H1 (cell line): ENCODE measurements at regions not wholly inside any gene's neighbourhood (a gene's known extent, or its start where the extent isn't known, plus 50 kb on each side); places are given as distances from the start of the nearest gene placed in this dataset.

ENCODE experiments used
- CTCF ChIA-PET: fragments of 300-600 bp; sonication (Branson Sonifier 250); formaldehyde crosslinking; loops from one replicate; lab custom pipeline; 2021; ENCODE audit not compliant: partially characterized antibody; lab: Charles Lee
- POLR2A ChIA-PET: fragments of 300-600 bp; sonication (Branson Sonifier 250); formaldehyde crosslinking; loops from one replicate; lab custom pipeline; 2021; ENCODE audit warnings: inconsistent platforms; ENCODE audit not compliant: partially characterized antibody; lab: Charles Lee
- DNase-seq, 2 experiments: peaks; one replicate each; pipeline versions ENCODE4 v3.0.0 to v3.0.0-alpha.2; 2010 to 2022; ENCODE audit warnings: low spot score in 2 of 2, low read depth in 1 of 2, mixed read lengths in 1 of 2
- FAIRE-seq: peaks from 2 replicates; lab custom pipeline; 2011; peaks lifted over from hg19 to GRCh38; lab: Jason Lieb, UNC
- H2AFZ ChIP-seq: 2 replicates; pipeline ENCODE4 v1.8.1; 2012; ENCODE audit warnings: low read length, inconsistent platforms
- H2AK5ac ChIP-seq: 2 replicates; pipeline ENCODE4 v1.6.1; 2013; ENCODE audit warnings: low read depth, low read length
- H2BK120ac ChIP-seq: replicated peaks from 2 replicates; pipeline ENCODE3; 2013; ENCODE audit warnings: low read depth, low read length, inconsistent platforms
- H2BK12ac ChIP-seq: 2 replicates; pipeline ENCODE4 v1.6.1; 2013; ENCODE audit warnings: low read depth, low read length
- H2BK15ac ChIP-seq: 2 replicates; pipeline ENCODE4 v1.6.1; 2013; ENCODE audit warnings: low read length
- H2BK20ac ChIP-seq: 2 replicates; pipeline ENCODE4 v1.6.1; 2013; ENCODE audit warnings: low read length
- H2BK5ac ChIP-seq: 2 replicates; pipeline ENCODE4 v1.6.1; 2013; ENCODE audit warnings: low read depth, low read length
- H3K14ac ChIP-seq: 2 replicates; pipeline ENCODE4 v1.6.1; 2013; ENCODE audit warnings: inconsistent platforms; ENCODE audit not compliant: insufficient read length
- H3K18ac ChIP-seq: 2 replicates; pipeline ENCODE4 v1.6.1; 2013; ENCODE audit warnings: low read length; ENCODE audit errors: extremely low read depth
- H3K23ac ChIP-seq: 2 replicates; pipeline ENCODE4 v1.6.1; 2013; ENCODE audit warnings: inconsistent platforms; ENCODE audit not compliant: insufficient read length
- H3K23me2 ChIP-seq: 2 replicates; pipeline ENCODE4 v1.6.1; 2013; ENCODE audit warnings: low read depth, low read length
- H3K27ac ChIP-seq: 2 replicates; pipeline ENCODE4 v1.6.1; 2011; ENCODE audit warnings: low read depth, low read length, inconsistent platforms
- H3K27me3 ChIP-seq, 4 experiments: replicated peaks in 1 of 4; 1 replicate in 1 of 4; 2 replicates in 3 of 4; pipeline versions ENCODE4 v1.6.1 to v1.8.1; 2011 to 2013; ENCODE audit warnings: low read length in 3 of 4, mild to moderate bottlenecking in 3 of 4, inconsistent platforms in 2 of 4, mixed read lengths in 2 of 4, moderate library complexity in 1 of 4; ENCODE audit not compliant: control insufficient read depth in 3 of 4, insufficient read depth in 3 of 4; ENCODE audit errors: extremely low read depth in 1 of 4
- H3K36me3 ChIP-seq, 4 experiments: 2 replicates each; pipeline versions ENCODE4 v1.6.1 to v1.8.1; 2011 to 2013; ENCODE audit warnings: mild to moderate bottlenecking in 4 of 4, low read length in 3 of 4, moderate library complexity in 2 of 4, control low read depth in 1 of 4, inconsistent platforms in 1 of 4; ENCODE audit not compliant: insufficient read depth in 4 of 4, control insufficient read depth in 2 of 4
- H3K4ac ChIP-seq: replicated peaks from 2 replicates; pipeline ENCODE3; 2013; ENCODE audit warnings: low read length, low read depth, mixed read lengths, inconsistent platforms; ENCODE audit not compliant: insufficient read length
- H3K4me1 ChIP-seq, 4 experiments: replicated peaks in 1 of 4; 1 replicate in 1 of 4; 2 replicates in 3 of 4; pipeline versions ENCODE4 v1.6.1 to v1.8.1; 2011 to 2013; ENCODE audit warnings: low read length in 3 of 4, inconsistent platforms in 2 of 4, mixed read lengths in 1 of 4; ENCODE audit not compliant: insufficient read depth in 4 of 4, control insufficient read depth in 3 of 4
- H3K4me2 ChIP-seq, 2 experiments: 2 replicates each; pipeline versions ENCODE4 v1.6.1 to v1.8.1; 2011 to 2013; ENCODE audit warnings: low read depth in 2 of 2, low read length in 2 of 2, control low read depth in 1 of 2, inconsistent platforms in 1 of 2, mild to moderate bottlenecking in 1 of 2; ENCODE audit not compliant: insufficient read depth in 1 of 2
- H3K4me3 ChIP-seq, 4 experiments: fragments of 200-600, 300-600 bp in 1 of 4; sonication (generic), shearing (Covaris generic), sonication (Bioruptor Twin) in 1 of 4; 2 replicates each; pipeline versions ENCODE4 v1.5.1 to v1.8.1; 2011 to 2016; ENCODE audit warnings: low read length in 4 of 4, low read depth in 3 of 4, control low read depth in 2 of 4, inconsistent platforms in 2 of 4, mild to moderate bottlenecking in 2 of 4, mixed read lengths in 1 of 4, moderate library complexity in 1 of 4; ENCODE audit not compliant: insufficient read depth in 2 of 4; ENCODE audit errors: extremely low read depth in 1 of 4
- H3K56ac ChIP-seq: replicated peaks from 2 replicates; pipeline ENCODE3; 2013; ENCODE audit warnings: low read depth, mild to moderate bottlenecking, mixed read lengths, low read length, inconsistent platforms; ENCODE audit not compliant: insufficient read length
- H3K79me1 ChIP-seq: 2 replicates; pipeline ENCODE4 v1.6.1; 2013; ENCODE audit warnings: low read depth, low read length, control low read depth
- H3K79me2 ChIP-seq, 2 experiments: 2 replicates each; pipeline versions ENCODE4 v1.6.1 to v1.8.1; 2012 to 2013; ENCODE audit warnings: low read length in 2 of 2, mild to moderate bottlenecking in 2 of 2, inconsistent platforms in 1 of 2; ENCODE audit not compliant: insufficient read depth in 2 of 2, control insufficient read depth in 1 of 2
- H3K9ac ChIP-seq, 4 experiments: replicated peaks in 1 of 4; 1 replicate in 1 of 4; 2 replicates in 3 of 4; pipeline versions ENCODE4 v1.6.1 to v1.8.1; 2011 to 2013; ENCODE audit warnings: low read depth in 3 of 4, low read length in 3 of 4, control low read depth in 2 of 4, mild to moderate bottlenecking in 2 of 4, moderate library complexity in 2 of 4, inconsistent platforms in 1 of 4; ENCODE audit errors: extremely low read depth in 1 of 4
- H3K9me3 ChIP-seq, 2 experiments: 2 replicates each; pipeline versions ENCODE4 v1.6.1 to v1.8.1; 2012 to 2013; ENCODE audit warnings: mild to moderate bottlenecking in 2 of 2, moderate library complexity in 2 of 2, control low read depth in 1 of 2, inconsistent platforms in 1 of 2, low read depth in 1 of 2, low read length in 1 of 2, mixed read lengths in 1 of 2; ENCODE audit not compliant: insufficient read depth in 2 of 2
- H4K20me1 ChIP-seq, 2 experiments: replicated peaks in 1 of 2; 2 replicates each; pipeline versions ENCODE3 to v1.8.1; 2011 to 2013; ENCODE audit warnings: inconsistent platforms in 2 of 2, low read length in 2 of 2, mild to moderate bottlenecking in 1 of 2; ENCODE audit not compliant: insufficient read depth in 2 of 2, control insufficient read depth in 1 of 2
- H4K5ac ChIP-seq: 2 replicates; pipeline ENCODE4 v1.6.1; 2013; ENCODE audit warnings: low read length, low read depth, mixed read lengths, inconsistent platforms; ENCODE audit not compliant: insufficient read length
- H4K8ac ChIP-seq: 2 replicates; pipeline ENCODE4 v1.8.0; 2013; ENCODE audit warnings: mild to moderate bottlenecking, moderate library complexity, low read length, inconsistent platforms; ENCODE audit not compliant: insufficient read depth; ENCODE audit errors: extremely low read depth
- H4K91ac ChIP-seq: replicated peaks from 2 replicates; pipeline ENCODE3; 2013; ENCODE audit warnings: low read length, mixed read lengths, inconsistent platforms; ENCODE audit not compliant: insufficient read length
- CHD1 ChIP-seq: IDR thresholded peaks from 2 replicates; pipeline ENCODE4 v1.6.1; 2012; ENCODE audit warnings: low read depth, low read length, improper control_type of control experiment
- EZH2 ChIP-seq: fragments of 200-600 bp; sonication (generic); IDR thresholded peaks from 2 replicates; pipeline ENCODE4 v1.7.1; 2012; ENCODE audit warnings: low read depth, mild to moderate bottlenecking, moderate library complexity, low read length, inconsistent platforms; ENCODE audit not compliant: severe bottlenecking
- JUND ChIP-seq: IDR thresholded peaks from 2 replicates; pipeline ENCODE4 v1.6.1; 2011; ENCODE audit warnings: mild to moderate bottlenecking, improper control_type of control experiment, low read length
- KDM4A ChIP-seq: IDR thresholded peaks from one replicate; pipeline ENCODE4 v1.7.1; 2012; ENCODE audit warnings: low read depth, mild to moderate bottlenecking, moderate library complexity, low read length, inconsistent platforms; ENCODE audit not compliant: severe bottlenecking
- RXRA ChIP-seq: IDR thresholded peaks from 2 replicates; pipeline ENCODE4 v1.6.1; 2011; ENCODE audit warnings: low read depth, mild to moderate bottlenecking, low read length, moderate library complexity; ENCODE audit not compliant: insufficient read depth
- SUZ12 ChIP-seq: fragments of 200-600 bp; sonication (generic); IDR thresholded peaks from 2 replicates; pipeline ENCODE4 v1.6.1; 2012; ENCODE audit warnings: mild to moderate bottlenecking, inconsistent platforms, low read length, moderate library complexity, mixed read lengths
- YY1 ChIP-seq: IDR thresholded peaks from 2 replicates; pipeline ENCODE4 v1.6.1; 2011; ENCODE audit warnings: low read depth, mild to moderate bottlenecking, low read length
- WGBS, 2 experiments: shearing (Covaris generic) in 1 of 2; methylation state at CpG; one replicate each; pipeline versions ENCODE4 v1.1.6 to v1.1.7; 2013 to 2015; ENCODE audit warnings: low lambda C conversion rate in 2 of 2, mixed read lengths in 2 of 2, inconsistent platforms in 1 of 2, low coverage in 1 of 2, missing lambda C conversion rate in 1 of 2; ENCODE audit not compliant: insufficient replicate concordance in 2 of 2, insufficient coverage in 1 of 2, insufficient read length in 1 of 2; ENCODE audit errors: extremely low coverage in 1 of 2, missing lambda C conversion rate in 1 of 2; 5-methylcytosine and 5-hydroxymethylcytosine counted together
- TF ChIP-seq, protein P1 (sequence below): IDR thresholded peaks from 2 replicates; pipeline ENCODE4 v1.6.1; 2012; ENCODE audit warnings: low read length, inconsistent platforms
- TF ChIP-seq, protein P2 (sequence below), 3 experiments: IDR thresholded peaks; 1 replicate in 2 of 3; 2 replicates in 1 of 3; pipeline versions ENCODE4 v1.5.1 to v1.6.1; 2011; ENCODE audit warnings: low read length in 3 of 3, mild to moderate bottlenecking in 3 of 3, inconsistent platforms in 2 of 3, low read depth in 1 of 3, moderate library complexity in 1 of 3; ENCODE audit not compliant: insufficient read depth in 1 of 3; ENCODE audit errors: control extremely low read depth in 1 of 3

DNA sequence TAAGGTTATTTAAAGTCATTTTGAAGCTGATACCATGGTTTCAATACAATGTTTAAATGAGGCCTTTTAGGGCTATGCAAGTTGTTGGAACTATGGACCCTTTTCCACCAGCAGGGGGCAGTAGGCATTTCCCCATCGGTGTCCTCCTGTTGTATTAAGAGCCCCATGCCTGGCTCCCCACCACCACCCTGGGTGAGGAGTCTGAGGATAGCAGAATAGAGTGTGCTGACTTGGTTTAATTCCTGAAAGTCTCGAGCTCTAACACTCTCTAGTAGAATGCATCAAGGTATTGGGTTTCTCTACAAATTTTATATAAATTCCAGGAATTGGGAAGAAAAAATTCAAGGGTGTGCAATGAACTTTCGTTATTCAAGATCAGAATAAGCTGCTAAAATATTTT lies 234.8 kb upstream of the JADE1 start:
- no peaks in the 10 kb centered on the region for H4K20me1 ChIP-seq
- CTCF ChIA-PET, result interaction anchor here (0.5 to 3.2 kb wide), 59 partner anchors 8 to 1600 kb away, joined by 3 to 27 read pairs (median 5); partner anchors contain the start of gene JADE1
- TF ChIP-seq YY1 (0 out of 2 replicates have a peak, but pooled peaks have one; percentile 46), RXRA (no peak), JUND (0 out of 2 replicates have a peak, but pooled peaks have one; percentile 13), SUZ12 (no peak), EZH2 (no peak), KDM4A (no peak), CHD1 (no peak)
- TF ChIP-seq, protein P1, sequence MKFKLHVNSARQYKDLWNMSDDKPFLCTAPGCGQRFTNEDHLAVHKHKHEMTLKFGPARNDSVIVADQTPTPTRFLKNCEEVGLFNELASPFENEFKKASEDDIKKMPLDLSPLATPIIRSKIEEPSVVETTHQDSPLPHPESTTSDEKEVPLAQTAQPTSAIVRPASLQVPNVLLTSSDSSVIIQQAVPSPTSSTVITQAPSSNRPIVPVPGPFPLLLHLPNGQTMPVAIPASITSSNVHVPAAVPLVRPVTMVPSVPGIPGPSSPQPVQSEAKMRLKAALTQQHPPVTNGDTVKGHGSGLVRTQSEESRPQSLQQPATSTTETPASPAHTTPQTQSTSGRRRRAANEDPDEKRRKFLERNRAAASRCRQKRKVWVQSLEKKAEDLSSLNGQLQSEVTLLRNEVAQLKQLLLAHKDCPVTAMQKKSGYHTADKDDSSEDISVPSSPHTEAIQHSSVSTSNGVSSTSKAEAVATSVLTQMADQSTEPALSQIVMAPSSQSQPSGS, result no peak
- TF ChIP-seq, protein P2, sequence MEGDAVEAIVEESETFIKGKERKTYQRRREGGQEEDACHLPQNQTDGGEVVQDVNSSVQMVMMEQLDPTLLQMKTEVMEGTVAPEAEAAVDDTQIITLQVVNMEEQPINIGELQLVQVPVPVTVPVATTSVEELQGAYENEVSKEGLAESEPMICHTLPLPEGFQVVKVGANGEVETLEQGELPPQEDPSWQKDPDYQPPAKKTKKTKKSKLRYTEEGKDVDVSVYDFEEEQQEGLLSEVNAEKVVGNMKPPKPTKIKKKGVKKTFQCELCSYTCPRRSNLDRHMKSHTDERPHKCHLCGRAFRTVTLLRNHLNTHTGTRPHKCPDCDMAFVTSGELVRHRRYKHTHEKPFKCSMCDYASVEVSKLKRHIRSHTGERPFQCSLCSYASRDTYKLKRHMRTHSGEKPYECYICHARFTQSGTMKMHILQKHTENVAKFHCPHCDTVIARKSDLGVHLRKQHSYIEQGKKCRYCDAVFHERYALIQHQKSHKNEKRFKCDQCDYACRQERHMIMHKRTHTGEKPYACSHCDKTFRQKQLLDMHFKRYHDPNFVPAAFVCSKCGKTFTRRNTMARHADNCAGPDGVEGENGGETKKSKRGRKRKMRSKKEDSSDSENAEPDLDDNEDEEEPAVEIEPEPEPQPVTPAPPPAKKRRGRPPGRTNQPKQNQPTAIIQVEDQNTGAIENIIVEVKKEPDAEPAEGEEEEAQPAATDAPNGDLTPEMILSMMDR (IDR thresholded peaks at IDR 0.05; ENCODE audit: control extremely low read depth in 1 of 3, insufficient read depth in 1 of 3, low read depth in 1 of 3, low read length in 3 of 3), result peak; percentile 64 to 84 (median 80)

More for the DNA sequence above, 234.8 kb upstream of the JADE1 start:
- no peaks in the 10 kb centered on the region for H3K36me3 ChIP-seq
- no peak overlapping the region for H2BK12ac ChIP-seq
- DNase-seq (peak; percentile 81 to 94), FAIRE-seq (peak; percentile 57)
- H3K4me2 ChIP-seq, result no peak overlapping the region
- H2AFZ ChIP-seq, result no peak overlapping the region
- peaks cover 0 to 4% of the 10 kb centered on the region in 2 experiments; a peak in 1 of 4 replicates for H3K9me3 ChIP-seq
- no peak overlapping the region for H4K8ac ChIP-seq
- no peak overlapping the region for H2BK5ac ChIP-seq
- no peak overlapping the region for H3K4me3 ChIP-seq
- H4K5ac ChIP-seq, result no peak overlapping the region
- POLR2A ChIA-PET, result interaction anchor here (0.7 to 2.1 kb wide), 7 partner anchors 109 to 288 kb away, joined by 3 to 12 read pairs (median 4); partner anchors contain the start of gene JADE1
- no peaks in the 10 kb centered on the region for H3K79me2 ChIP-seq
- no peaks in the 10 kb centered on the region; the same call in 1 of the 2 replicates for H3K23me2 ChIP-seq
- H3K27ac ChIP-seq, result no peak overlapping the region
- no peak overlapping the region for H3K56ac ChIP-seq
- WGBS, 2 experiments, result 35% methylated on average over 3 of the region's 3 CpGs; no CpG with 5 or more reads in 1 of the 2 experiments
- no peak overlapping the region for H3K4ac ChIP-seq
- H3K14ac ChIP-seq, result no peak overlapping the region
- H2AK5ac ChIP-seq, result no peak overlapping the region
- H4K91ac ChIP-seq, result no peak overlapping the region
- H3K18ac ChIP-seq, result no peak overlapping the region
- no peak overlapping the region for H3K23ac ChIP-seq
- H3K79me1 ChIP-seq, result no peaks in the 10 kb centered on the region
- H2BK20ac ChIP-seq, result no peak overlapping the region
- peaks cover 0 to 7% (median under 1%) of the 10 kb centered on the region in 4 experiments; a peak in 2 of 7 replicates for H3K4me1 ChIP-seq
- no peak overlapping the region for H2BK120ac ChIP-seq
- H2BK15ac ChIP-seq, result no peak overlapping the region
- H3K9ac ChIP-seq, result no peak overlapping the region
- H3K27me3 ChIP-seq, result no peaks in the 10 kb centered on the region
